HG02610 (cell line): ENCODE measurements at regions not wholly inside any gene's neighbourhood (a gene's known extent, or its start where the extent isn't known, plus 50 kb on each side); places are given as distances from the start of the nearest gene placed in this dataset.
A peak's percentile ranks its signal among the peaks of the same experiment; 100 is the strongest.
"Not testable (repeated sequence)": the region's sequence is repeated elsewhere in the genome, so short reads cannot be mapped to it uniquely, and the experiment has no call there.

ENCODE experiments used
- ATAC-seq: cut with Tn5 transposase; IDR thresholded peaks from one replicate; pipeline ENCODE4 v1.9.1; 2021; ENCODE audit warnings: mild to moderate bottlenecking, moderate library complexity; ENCODE audit not compliant: unreplicated experiment

GRCh38 chr5:84791138-84791537, 406.5 kb upstream of the EDIL3 start:
- ATAC-seq, result no peak

GRCh38 chr5:84790406-84790805, 405.7 kb upstream of the EDIL3 start:
- ATAC-seq, result no peak

DNA sequence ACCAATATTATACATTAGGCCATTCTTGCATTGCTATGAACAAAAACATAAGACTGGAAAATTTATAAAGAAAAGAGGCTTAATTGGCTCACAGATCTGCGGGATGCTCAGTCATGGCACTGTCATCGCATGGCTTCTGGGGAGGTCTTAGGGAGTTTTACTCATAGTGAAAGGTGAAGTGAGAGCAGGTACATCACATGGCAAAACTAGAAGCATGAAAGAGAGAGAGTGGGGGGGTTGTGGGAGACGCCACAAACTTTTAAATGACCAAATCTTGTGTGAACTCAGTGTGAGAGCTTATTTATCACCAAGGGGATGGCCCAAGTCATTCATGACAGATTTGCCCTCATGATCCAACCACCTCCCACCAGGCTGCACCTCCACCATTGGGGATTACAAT, 398.3 kb upstream of the EDIL3 start:
- peak; percentile 58 for ATAC-seq

GRCh38 chr5:84779186-84779585, 394.5 kb upstream of the EDIL3 start:
- no peak for ATAC-seq

DNA sequence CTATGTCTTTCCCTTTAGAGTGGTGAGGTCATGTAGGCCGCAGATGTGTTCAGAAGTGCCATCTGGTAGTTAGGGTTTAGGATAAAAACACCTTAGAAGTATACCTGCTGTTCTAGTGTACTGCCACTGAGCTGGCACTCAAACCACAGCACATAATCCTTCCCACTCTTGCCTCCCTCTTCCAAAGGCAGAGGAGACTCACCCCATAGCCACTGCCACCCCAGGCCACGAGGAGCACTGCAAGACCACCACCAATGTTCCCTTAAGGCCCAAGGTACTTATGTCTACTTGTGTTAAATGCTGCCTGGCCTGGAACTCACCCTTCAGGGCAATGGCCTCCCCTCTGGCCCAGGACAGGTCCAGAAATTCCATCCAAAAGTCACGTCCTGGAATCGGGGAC, 379.5 kb upstream of the EDIL3 start:
- no peak for ATAC-seq

- no peak for ATAC-seq
These were observed 373.3 kb upstream of the EDIL3 start for GRCh38 chr5:84758008-84758407.

GRCh38 chr5:84752780-84753179, 368.1 kb upstream of the EDIL3 start:
- ATAC-seq, result no peak

GRCh38 chr5:84748313-84748712, 363.6 kb upstream of the EDIL3 start:
- no peak for ATAC-seq

DNA sequence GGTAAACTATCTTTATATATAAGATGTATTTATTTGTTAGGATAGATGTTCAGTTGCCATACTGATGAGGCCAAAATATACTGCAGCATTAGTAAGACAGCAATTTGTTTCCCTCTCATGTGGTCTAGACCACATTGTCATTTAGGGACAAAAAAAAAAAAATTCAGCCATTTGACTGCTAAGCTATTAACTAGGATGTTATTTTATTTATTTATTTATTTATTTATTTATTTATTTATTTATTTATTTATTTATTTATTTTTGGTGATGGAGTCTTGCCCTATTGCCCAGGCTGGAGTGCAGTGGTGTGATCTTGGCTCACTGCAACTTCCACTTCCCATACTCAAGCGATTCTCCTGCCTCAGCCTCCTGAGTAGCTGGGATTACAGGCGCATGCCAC, 361.6 kb upstream of the EDIL3 start:
- ATAC-seq, result not testable (repeated sequence)

DNA sequence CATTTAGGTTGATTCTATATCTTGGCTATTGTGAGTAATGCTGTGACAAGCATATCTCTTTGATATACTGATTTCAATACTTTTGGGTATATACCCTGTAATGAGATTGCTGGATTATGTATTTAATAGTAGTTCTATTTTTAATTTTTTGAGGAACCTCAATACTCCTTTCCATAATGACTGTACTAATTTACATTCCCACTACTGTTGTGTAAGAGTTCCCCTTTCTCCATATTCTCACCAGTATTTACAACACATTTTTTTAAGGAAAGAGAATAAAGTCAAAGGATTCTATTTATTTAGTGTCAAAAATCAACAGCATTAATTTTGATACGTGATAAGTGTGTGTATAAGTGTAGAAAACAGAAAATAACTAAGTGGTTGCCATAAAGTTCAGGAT, 356.4 kb upstream of the EDIL3 start:
- no peak for ATAC-seq

- no peak for ATAC-seq
These were observed 344.6 kb upstream of the EDIL3 start for GRCh38 chr5:84729326-84729725.

GRCh38 chr5:84727708-84728107, 343.0 kb upstream of the EDIL3 start:
- ATAC-seq, result no peak

- ATAC-seq, result no peak
These were observed 341.4 kb upstream of the EDIL3 start for GRCh38 chr5:84725946-84726570.

GRCh38 chr5:84724683-84725082, 340.0 kb upstream of the EDIL3 start:
- ATAC-seq, result no peak

DNA sequence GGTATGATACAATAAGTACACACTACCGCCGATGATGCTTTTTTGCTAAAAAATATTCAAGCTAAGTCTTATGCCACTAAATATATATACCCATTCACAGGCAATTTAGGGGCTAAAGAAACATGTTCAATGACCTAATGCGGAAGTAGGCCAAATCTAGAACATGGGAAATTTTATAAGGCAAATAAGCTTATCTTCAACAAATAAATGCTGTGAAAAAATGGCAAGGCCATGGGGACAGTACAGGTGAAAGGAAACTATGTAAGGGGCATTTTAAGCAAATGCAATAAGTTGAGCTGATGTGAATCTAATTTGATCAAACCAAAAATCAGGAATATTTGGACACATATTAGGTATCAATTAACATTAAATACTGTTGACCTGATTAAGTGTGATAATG, 339.5 kb upstream of the EDIL3 start:
- no peak for ATAC-seq

DNA sequence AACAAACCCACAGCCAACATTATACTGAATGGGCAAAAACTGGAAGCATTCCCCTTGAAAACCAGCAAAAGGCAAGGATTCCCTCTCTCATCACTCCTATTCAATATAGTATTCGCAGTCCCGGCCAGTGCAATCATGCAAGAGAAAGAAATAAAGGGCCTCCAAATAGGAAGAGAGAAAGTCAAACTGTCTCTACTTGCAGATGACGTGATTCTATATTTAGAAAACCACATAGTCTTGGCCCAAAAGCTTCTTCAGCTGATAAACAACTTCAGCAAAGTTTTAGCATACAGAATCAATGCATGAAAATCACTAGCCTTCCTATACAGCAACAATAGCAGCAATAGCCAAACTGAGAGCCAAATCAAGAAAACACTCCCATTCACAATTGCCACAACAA, 333.7 kb upstream of the EDIL3 start:
- no peak for ATAC-seq

GRCh38 chr5:84715686-84716085, 331.0 kb upstream of the EDIL3 start:
- ATAC-seq, result no peak

- no peak for ATAC-seq
These were observed 330.4 kb upstream of the EDIL3 start for GRCh38 chr5:84715091-84715490.

DNA sequence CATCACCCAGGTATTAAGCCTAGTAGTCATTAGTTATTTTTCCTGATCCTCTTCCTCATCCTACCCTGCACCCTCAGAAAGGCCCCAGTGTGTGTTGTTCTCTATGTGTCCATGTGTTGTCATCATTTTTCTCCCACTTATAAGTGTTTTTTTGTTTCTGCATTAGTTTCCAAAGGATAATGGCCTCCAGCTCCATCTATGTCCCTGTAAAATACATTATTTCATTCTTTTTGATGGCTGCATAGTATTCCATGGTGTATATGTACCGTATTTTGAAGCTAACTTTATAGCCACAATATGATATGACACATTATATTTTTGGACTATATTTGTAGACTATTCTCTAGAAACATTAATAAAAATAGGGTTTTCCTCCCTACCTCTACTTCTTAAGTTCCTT, 324.4 kb upstream of the EDIL3 start:
- ATAC-seq, result no peak

- no peak for ATAC-seq
These were observed 322.3 kb upstream of the EDIL3 start for GRCh38 chr5:84706678-84707641.

DNA sequence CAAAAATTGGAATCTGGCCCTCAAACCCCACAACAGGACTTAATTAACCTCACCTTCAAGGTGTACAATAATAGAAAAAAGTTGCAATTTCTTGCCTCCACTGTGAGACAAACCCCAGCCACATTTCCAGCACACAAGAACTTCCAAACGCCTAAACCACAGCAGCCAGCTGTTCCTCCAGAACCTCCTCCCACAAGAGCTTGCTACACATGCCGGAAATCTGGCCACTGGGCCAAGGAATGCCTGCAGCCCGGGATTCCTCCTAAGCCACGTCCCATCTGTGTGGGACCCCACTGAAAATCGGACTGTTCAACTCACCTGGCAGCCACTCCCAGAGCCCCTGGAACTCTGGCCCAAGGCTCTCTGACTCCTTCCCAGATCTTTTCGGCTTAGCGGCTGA, 315.9 kb upstream of the EDIL3 start:
- not testable (repeated sequence) for ATAC-seq

GRCh38 chr5:84696651-84697050, 312.0 kb upstream of the EDIL3 start:
- ATAC-seq, result no peak
